DND-41 (cell line): ENCODE measurements at regions not wholly inside any gene's neighbourhood (a gene's known extent, or its start where the extent isn't known, plus 50 kb on each side); places are given as distances from the start of the nearest gene placed in this dataset.

Experiments
- EZH2 ChIP-seq: IDR thresholded peaks from 3 replicates; pipeline ENCODE4 v1.6.1; 2012; ENCODE audit warnings: borderline replicate concordance, low read depth, mild to moderate bottlenecking, moderate library complexity, low read length, inconsistent platforms; ENCODE audit not compliant: severe bottlenecking
- TF ChIP-seq, protein P1 (sequence below): IDR thresholded peaks from 2 replicates; pipeline ENCODE4 v1.5.1; 2012; ENCODE audit warnings: borderline replicate concordance, low read length, moderate library complexity, mild to moderate bottlenecking; ENCODE audit not compliant: poor library complexity, severe bottlenecking; ENCODE audit errors: extremely low read depth

DNA sequence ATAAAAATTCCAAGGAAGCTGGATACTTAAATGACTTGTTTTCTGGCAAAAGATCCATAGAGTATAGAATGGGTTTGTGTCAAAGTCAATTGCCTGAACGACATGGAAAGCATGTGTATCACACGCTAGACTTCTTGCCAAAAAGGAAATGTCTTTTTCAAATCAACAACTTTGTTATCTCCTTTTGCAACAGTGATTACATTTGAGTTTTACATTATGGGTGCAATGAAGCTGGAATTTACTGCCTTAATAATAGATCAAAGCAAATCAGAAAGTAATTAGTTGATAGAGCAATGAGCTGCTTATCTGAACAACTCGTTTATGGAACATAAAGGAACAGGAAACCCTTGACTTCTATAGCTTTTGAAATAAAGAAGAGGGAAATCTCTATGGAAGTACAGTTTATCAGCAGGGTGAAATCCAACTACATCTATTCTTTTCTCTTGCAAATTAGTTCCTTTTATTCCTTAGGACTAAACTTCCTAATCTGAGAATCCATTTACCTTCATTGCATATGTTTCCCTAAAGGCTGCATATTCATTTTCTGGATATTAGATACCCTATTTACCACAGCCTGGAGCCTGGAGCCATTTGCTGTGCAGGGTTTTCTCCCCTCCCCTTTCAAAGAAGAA is 415.1 kb upstream of the NECTIN3 start:
- TF ChIP-seq, protein P1, sequence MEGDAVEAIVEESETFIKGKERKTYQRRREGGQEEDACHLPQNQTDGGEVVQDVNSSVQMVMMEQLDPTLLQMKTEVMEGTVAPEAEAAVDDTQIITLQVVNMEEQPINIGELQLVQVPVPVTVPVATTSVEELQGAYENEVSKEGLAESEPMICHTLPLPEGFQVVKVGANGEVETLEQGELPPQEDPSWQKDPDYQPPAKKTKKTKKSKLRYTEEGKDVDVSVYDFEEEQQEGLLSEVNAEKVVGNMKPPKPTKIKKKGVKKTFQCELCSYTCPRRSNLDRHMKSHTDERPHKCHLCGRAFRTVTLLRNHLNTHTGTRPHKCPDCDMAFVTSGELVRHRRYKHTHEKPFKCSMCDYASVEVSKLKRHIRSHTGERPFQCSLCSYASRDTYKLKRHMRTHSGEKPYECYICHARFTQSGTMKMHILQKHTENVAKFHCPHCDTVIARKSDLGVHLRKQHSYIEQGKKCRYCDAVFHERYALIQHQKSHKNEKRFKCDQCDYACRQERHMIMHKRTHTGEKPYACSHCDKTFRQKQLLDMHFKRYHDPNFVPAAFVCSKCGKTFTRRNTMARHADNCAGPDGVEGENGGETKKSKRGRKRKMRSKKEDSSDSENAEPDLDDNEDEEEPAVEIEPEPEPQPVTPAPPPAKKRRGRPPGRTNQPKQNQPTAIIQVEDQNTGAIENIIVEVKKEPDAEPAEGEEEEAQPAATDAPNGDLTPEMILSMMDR: no peak
- no peak for TF ChIP-seq EZH2
